ENCODE measurements at regions not wholly inside any gene's neighbourhood (a gene's known extent, or its start where the extent isn't known, plus 50 kb on each side); places are given as distances from the start of the nearest gene placed in this dataset.
"Not testable (repeated sequence)": the region's sequence is repeated elsewhere in the genome, so short reads cannot be mapped to it uniquely, and the experiment has no call there.

- no peak for FAIRE-seq
- DNase-seq (ENCODE audit: insufficient read length, low spot score), result peak; percentile 32
Measured at GRCh38 chr21:36207577-36208320, 51.1 kb downstream of the DOP1B start.

GRCh38 chr21:36208326-36209013 is 51.8 kb downstream of the DOP1B start:
- no peak for DNase-seq (ENCODE audit: insufficient read length, low spot score)
- FAIRE-seq, result peak; percentile 63

DNA sequence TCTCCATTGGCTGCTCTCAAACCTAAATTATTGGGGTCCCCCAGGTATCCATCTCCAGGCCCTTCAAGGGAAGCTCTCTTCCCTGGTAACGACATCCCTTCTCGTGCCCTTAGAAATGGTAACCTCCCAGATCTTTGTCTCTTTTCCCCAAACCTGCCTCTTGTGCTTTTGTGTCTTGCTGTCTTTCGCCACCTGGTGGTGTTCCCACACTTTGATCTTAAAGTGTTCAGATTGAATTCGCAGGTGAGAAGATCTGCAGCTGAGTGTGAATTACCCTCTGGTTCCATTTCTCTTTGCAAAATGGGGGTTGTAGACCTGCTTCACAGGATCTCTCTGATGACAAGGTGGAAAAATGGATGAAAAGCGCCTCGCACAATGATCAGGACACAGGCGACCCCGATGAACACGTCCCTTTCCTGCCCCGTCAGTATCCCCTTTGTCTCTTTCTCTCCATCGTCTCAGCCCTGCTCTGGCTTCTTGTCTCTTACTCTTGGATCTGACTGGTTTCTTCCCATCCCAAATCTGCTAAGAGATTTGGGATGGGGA is 53.1 kb downstream of the DOP1B start:
- DNase-seq (ENCODE audit: insufficient read length, low spot score), result peak; percentile 55
- FAIRE-seq, result no peak

DNA sequence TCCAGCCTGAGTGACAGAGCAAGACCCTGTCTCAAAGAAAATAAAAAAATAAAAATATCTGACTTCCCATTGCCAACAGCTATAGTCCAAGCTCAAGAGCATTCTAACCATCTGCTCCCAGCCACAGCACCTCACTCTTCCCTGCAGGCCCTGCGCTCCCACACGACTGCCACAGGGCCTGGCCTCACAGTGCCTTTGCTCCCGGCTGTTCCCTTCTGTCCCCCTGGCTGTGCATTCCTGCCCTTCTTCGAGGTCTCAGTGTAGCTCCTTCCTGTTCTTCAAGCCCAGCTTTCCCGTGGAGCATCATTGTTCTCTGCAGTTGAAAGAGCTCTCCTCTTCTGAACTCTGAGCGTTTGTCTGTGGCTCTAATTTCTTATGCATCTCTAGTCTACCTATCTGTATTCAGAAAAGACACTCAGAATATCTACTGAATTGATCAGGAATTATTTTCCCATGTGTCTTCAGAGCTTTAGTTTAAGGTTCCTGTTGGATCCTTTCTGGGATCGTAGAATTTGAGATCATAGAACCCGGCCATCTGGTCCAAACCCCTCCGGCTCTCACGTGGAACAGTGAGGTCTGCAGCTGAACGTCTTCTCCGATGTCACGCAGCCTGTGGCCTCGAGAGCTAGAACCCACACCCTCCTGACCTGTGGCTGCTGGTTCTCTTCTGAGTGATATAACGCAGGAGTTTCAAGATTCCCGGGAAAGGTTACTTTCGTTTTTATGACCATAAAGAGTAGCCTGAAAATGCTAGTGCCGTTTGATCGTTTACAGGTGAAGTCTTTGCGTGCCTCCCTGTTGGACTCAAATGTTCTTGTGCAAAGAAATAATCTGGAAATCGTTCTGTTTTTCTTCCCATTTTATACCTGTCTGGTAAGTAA is 54.4 kb downstream of the DOP1B start:
- FAIRE-seq, result no peak
- no peak for DNase-seq (ENCODE audit: insufficient read length, low spot score)

DNA sequence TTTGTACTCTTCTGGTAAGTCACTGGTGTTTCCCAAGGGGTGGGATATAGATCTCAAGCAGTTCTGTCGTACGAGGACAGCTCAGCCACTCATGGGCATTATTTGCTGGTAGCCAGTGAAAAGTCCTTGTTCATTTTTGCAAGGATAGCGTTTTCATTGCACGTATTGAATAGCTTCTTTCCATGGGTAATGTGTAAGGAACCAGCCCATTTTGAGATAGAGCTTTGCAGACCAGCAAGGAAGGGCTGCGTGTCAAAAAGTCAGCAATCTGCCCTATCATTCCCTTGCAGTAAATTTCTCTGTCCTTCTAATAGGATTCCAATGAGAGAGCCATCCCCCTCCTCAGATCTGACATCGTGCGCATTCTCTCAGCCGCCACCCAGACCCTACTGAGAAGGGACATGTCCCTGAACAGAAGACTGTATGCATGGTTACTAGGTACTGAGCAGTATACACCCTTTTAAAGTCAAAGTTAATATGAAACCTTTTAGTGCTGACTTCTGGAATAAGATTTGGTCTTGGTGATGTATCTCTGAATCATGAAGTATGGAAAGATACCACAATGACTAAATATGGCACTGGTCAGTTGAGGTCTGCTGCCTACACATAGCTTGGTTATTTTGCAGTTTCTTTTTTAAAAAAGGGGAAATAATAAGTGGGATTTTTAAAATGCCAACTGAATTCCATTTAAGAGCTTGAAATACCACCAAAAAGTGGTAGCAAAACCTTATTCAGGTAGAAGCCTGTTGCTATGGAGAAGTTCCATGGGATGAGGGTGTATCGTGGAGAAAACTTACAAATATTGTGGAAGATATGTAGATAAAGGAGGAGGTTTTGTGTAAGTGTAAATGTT is 55.3 kb downstream of the DOP1B start:
- FAIRE-seq (peak; percentile 20), DNase-seq (ENCODE audit: insufficient read length, low spot score) (peak; percentile 45)

DNA sequence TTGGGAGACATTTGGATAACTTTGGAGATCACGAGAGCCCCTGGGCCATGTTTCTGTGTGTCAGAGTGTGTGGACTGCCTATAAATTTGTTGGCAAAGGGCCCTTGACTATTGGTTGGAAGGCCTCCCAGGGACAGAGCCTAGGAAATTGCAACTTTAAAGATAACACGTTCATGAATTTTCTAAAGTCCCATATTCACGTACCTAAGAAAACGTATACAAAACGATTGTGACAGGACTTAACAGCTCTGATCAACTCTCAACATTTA is 55.8 kb downstream of the DOP1B start:
- FAIRE-seq (no peak), DNase-seq (ENCODE audit: insufficient read length, low spot score) (no peak)

DNA sequence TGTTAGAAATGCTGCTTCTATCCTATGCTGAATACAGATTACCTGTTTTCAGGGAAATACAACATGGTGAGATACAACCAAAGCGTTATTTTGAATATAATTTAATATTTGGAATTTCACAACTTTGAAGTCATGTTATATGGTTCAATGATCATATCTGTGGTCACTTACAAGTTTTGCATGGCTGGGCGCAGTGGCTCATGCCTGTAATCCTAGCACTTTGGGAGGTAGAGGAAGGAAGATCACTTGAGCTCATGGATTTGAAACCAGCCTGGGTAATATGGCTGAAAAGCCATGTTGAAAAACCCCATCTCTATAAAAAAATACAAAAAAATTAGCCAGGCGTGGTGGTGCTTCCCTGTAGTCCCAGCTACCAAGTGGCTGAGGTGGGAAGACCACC is 57.9 kb downstream of the DOP1B start:
- DNase-seq (ENCODE audit: insufficient read length, low spot score) (no peak), FAIRE-seq (no peak)

GRCh38 chr21:36217743-36218142 is 61.1 kb downstream of the DOP1B start:
- no peak for FAIRE-seq
- no peak for DNase-seq (ENCODE audit: insufficient read length, low spot score)

DNA sequence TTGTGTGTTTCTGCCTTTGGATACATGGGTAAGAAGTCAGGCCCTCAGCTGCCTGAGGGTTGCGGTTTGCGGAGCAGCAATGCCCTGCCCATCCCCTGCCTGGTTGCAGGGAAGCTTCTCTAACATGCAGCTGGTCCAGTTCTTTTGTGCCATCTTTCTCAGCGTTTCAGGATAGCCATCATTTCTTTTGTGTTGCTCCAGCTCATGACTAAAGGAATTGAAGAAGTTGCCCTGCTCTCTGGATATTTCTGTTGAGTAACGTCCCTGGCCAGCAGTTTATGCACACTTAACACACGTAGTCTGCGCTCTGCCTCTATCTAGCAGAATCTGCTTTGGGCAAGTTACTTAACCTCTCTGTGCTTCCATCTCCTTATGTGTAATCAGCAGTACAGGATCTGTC is 62.1 kb downstream of the DOP1B start:
- FAIRE-seq (no peak), DNase-seq (ENCODE audit: insufficient read length, low spot score) (no peak)

- DNase-seq (ENCODE audit: insufficient read length, low spot score) (no peak), FAIRE-seq (no peak)
Measured at GRCh38 chr21:36223451-36223850, 66.8 kb downstream of the DOP1B start.

GRCh38 chr21:36229181-36229580 is 72.6 kb downstream of the DOP1B start:
- no peak for DNase-seq (ENCODE audit: insufficient read length, low spot score)
- FAIRE-seq, result no peak

- not testable (repeated sequence) for DNase-seq (ENCODE audit: insufficient read length, low spot score); FAIRE-seq
Measured at GRCh38 chr21:36231444-36231843, 74.8 kb downstream of the DOP1B start.

GRCh38 chr21:36232641-36233040 is 76.0 kb downstream of the DOP1B start:
- DNase-seq (ENCODE audit: insufficient read length, low spot score), result no peak
- no peak for FAIRE-seq

- no peak for DNase-seq (ENCODE audit: insufficient read length, low spot score)
- FAIRE-seq, result no peak
Measured at GRCh38 chr21:36235058-36235582, 78.5 kb downstream of the DOP1B start.

- DNase-seq (ENCODE audit: insufficient read length, low spot score) (no peak), FAIRE-seq (no peak)
Measured at GRCh38 chr21:36236052-36236730, 79.6 kb downstream of the DOP1B start.

GRCh38 chr21:36237441-36237840 is 80.8 kb downstream of the DOP1B start:
- FAIRE-seq, result no peak

GRCh38 chr21:36239585-36239984 is 80.4 kb upstream of the MORC3 start:
- DNase-seq (ENCODE audit: insufficient read length, low spot score) (no peak), FAIRE-seq (no peak)

More at GRCh38 chr21:36237441-36237840, 80.8 kb downstream of the DOP1B start:
- no peak for DNase-seq (ENCODE audit: insufficient read length, low spot score)

DNA sequence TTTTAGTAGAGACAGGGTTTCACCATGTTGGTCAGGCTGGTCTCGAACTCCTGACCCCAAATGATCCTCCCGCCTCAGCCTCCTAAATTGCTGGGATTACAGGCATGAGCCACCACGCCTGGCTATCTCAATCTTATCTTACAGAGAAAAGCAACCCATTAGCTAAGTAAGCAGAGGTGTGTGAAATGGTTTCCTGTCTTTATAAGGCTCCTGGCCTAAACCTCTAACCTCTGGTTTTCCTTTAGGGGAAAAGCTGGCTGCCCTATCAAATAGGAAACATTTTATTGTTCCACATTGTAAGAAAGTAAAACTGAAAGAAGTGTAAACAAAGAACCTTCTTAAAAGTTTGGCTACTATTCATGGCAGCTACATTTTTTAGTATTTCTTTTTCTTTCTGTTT is 78.3 kb upstream of the MORC3 start:
- FAIRE-seq, result no peak
- DNase-seq (ENCODE audit: insufficient read length, low spot score), result no peak

DNA sequence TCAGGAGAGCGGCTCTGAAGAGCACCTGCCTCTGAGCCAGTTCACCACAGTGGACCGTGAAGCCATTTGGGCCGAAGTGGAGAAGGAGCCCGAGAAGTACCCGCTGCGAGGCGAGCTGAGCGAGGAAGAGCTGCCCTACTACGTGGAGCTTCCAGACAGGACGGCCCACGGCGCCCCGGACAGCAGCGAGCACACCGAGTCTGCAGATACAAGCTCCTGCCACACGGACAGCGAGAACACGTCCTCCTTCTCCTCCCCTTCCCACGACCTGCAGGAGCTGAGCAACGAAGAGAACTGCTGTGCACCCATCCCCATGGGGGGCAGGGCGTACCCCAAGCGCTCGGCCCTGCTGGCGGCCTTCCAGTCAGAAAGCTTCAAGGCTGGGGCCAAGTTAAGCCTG is 74.9 kb upstream of the MORC3 start:
- DNase-seq (ENCODE audit: insufficient read length, low spot score) (no peak), FAIRE-seq (no peak)

DNA sequence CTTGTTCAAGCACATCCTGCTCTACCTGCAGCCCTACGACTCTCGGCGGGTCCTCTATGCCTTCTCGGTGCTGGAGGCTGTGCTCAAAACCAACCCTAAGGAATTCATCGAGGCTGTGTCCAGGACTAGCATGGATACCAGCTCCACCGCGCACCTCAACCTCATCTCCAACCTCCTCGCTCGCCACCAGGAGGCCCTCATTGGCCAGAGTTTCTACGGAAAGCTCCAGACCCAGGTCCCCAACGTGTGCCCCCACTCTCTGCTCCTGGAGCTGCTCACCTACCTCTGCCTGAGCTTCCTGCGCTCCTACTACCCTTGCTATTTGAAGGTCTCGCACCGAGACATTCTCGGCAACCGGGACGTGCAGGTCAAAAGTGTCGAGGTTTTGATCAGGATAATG is 74.3 kb upstream of the MORC3 start:
- FAIRE-seq (no peak), DNase-seq (ENCODE audit: insufficient read length, low spot score) (no peak)

Data from HTR-8/SVneo (cell line).